Stimulated activated CD4-positive, alpha-beta T cell treated with anti-CD3 and anti-CD28 coated beads, Interleukin-15, amount 100 ng/mL, for 48 hours (primary cell): ENCODE measurements at regions not wholly inside any gene's neighbourhood (a gene's known extent, or its start where the extent isn't known, plus 50 kb on each side); places are given as distances from the start of the nearest gene placed in this dataset.

ENCODE experiments used
- DNase-seq, 2 donors: peaks; one replicate each; pipeline ENCODE4 v3.0.0-alpha.2; 2020; ENCODE audit warnings: low read depth in 2 of 2

GRCh38 chr15:91723959-91724358 is 129.5 kb upstream of the SLCO3A1 start:
- DNase-seq = no peak

DNA sequence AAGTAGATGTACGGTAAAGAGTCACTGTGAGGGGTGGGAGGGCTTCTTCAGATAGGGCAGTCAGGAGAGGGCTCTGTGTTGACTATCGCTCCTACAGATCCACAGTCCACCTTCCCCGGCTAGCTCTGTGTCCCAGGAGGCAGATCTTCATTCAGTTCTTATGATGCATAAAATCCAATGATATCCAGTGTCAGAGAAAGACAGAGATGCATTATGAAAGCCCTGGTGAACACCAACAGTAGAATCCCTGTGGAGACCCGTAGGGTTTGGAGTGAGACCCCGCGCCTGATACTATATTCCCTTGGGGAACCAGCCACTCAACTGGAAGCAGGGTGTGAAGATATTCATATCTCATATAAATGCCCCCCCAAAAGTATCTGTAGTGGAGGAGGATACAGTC is 119.8 kb upstream of the SLCO3A1 start:
- DNase-seq = no peak

GRCh38 chr15:91737151-91737818 is 116.2 kb upstream of the SLCO3A1 start:
- DNase-seq = no peak

DNA sequence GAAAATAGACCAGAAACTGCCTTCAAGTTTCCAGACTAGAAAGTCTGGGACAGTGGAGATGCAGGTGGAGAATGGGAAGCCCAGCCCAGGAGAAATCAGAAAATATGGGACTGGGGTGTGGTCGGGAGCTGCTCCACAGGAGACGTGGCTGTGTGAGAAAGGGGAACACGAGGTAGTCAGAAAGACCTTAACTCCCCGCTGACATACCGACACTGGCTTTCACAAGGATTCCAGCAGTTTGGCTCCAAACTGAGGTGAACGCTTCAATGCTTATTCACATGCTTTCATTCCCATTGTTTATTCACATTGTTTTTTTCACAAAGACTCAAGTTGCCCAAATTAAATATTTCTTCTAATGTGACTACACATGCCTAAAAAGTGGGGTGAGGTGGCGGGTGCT is 111.5 kb upstream of the SLCO3A1 start:
- DNase-seq = no peak

DNA sequence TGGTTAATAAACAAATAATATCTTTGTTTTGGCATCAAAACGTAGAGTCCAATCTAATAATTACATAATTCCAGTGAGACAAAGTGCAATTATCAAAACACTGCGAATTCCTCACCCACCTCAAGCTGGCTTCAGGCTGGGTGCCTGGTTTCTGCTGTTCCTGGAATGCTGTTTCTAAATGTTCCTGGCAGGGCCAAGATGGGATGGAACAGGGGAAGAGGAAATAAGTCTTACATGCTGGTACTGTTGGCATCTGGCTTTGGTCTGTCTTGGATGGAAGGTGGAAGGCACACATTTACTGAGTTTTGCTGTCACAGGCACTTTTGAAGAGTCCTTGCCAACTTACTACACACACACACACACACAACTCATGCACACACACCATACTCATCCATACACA is 101.9 kb upstream of the SLCO3A1 start:
- DNase-seq = no peak

DNA sequence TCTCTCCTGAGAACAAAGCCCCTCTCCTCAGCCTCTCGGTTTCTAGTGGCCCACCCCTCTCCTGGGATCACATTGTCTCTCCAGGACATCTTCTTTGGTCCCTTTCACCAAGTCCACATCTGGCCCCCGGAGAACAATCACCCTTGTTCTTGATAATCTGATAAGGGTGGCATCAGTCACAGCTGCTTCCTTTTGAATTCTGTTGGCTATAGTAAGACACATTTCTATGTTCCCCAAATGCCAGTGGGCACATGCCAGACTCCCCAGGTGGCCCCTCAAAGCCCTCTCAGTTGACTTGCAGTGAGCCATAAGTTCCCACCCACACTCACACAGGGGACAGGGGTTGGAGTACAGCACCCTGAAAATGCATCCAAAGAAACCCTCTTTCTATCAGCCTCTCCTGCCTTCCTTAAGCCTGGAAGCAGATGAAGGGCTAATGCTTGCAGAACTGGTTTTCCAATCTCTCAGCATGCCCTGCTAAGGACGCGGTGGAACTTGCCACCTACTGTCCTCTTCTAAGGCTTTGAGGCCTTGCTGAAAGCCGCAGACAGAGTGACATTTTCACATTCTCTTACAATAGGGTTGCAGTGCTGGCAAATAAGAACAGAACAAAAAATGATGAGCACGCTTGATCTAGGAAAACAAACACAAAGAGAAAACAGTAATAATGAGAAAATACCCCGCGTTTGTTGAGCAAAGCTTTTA is 101.3 kb upstream of the SLCO3A1 start:
- DNase-seq = no peak

DNA sequence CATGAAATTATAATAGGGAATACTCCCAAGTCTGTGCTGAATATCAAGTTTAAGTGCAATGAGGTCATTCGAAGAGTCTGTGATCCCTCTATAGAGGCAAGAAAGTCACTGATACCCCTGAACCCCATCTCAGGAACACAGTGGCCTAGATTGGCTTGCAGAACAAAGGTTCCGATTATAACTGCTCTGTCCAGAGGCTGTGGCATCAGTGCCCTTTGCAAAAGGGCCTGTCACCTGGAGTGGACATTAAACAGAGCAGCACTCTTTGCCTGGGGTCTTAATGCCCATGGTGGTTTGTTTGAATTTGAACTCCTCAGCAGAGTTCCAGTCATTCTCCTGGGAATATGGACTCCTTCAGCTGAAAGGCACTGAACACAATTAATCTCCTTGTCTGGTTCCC is 93.9 kb upstream of the SLCO3A1 start:
- no peak for DNase-seq

DNA sequence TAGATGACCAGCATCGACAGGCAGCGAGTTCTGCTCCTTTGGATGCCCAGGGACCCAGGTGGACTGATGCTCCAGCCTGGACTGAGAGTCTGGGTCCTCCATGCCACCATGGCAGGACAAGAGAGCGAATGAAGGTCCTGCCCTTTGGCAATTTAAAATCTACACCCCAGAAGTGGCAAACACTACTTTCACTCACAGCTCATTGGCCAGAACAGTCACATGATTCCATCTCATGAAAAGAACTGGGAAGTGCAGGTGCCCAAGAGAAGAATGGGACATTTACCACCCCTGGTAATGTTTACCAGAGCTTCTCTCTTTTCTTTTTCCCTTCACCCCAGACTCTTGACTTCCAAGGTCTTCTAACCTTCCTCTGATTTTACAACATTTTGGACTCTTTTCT is 87.8 kb upstream of the SLCO3A1 start:
- no peak for DNase-seq

DNA sequence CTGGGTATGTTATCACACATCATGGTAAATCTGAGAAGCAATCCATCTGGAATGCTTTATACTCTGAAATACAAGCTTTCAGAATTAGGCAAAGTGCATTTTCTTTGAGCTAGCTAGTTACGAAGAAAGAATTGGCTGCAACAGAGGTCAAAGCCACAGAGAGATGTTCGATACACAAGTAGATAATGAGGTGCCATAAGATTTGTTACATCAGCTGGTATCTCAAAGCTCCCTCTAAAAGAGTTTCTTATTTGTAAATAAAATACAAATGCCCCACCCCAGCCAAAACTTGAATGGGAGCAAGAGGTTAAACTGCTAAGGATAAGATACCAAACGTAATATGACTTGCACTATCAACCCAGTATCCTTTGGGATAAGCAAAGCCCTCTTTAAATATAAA is 84.0 kb upstream of the SLCO3A1 start:
- no peak for DNase-seq

- no peak for DNase-seq
Measured at GRCh38 chr15:91769894-91770293, 83.6 kb upstream of the SLCO3A1 start.

DNA sequence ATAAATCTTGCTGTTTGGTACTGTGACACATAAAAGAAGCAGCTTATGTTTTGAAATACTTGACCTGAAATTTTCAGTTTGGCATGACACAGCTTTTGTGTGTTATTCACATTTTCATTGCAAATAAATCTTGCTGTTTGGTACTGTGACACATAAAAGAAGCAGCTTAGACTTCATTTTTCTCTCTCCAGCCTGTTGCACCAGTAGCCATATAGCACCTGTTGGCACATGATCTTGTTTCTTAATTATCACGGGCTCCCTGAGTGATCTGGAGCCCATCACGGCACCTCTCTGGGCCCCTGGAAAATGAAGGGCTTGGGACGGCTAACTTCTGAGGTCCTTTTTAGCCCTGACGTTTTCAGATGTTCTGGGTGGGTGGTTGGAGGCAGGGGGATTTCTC is 77.4 kb upstream of the SLCO3A1 start:
- no peak for DNase-seq

GRCh38 chr15:91779960-91780359 is 73.5 kb upstream of the SLCO3A1 start:
- DNase-seq = no peak

GRCh38 chr15:91780387-91780786 is 73.1 kb upstream of the SLCO3A1 start:
- no peak for DNase-seq

- no peak for DNase-seq
Measured at GRCh38 chr15:91782221-91782620, 71.3 kb upstream of the SLCO3A1 start.

DNA sequence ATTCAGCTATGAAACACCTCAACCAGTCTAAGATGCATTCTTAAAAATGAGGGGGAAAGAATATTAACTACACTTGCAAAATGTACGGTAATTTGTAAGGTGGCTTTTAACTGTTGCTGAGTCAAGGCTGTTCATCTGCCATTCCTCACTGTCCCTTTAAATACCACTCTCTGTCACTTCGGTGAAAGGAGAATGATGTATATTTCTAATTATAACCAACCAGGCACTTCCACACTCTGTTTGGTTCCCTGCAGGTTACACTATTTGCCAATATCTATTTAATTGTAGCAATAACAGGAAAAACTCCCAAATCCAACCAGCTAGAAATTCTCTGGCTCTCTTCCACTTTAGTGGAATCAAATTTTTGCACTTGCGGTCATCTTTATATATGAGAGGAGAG is 70.5 kb upstream of the SLCO3A1 start:
- no peak for DNase-seq

- no peak for DNase-seq
Measured at GRCh38 chr15:91783451-91783850, 70.1 kb upstream of the SLCO3A1 start.

GRCh38 chr15:91784973-91785709 is 68.4 kb upstream of the SLCO3A1 start:
- DNase-seq = no peak

GRCh38 chr15:91787198-91787597 is 66.3 kb upstream of the SLCO3A1 start:
- no peak for DNase-seq

DNA sequence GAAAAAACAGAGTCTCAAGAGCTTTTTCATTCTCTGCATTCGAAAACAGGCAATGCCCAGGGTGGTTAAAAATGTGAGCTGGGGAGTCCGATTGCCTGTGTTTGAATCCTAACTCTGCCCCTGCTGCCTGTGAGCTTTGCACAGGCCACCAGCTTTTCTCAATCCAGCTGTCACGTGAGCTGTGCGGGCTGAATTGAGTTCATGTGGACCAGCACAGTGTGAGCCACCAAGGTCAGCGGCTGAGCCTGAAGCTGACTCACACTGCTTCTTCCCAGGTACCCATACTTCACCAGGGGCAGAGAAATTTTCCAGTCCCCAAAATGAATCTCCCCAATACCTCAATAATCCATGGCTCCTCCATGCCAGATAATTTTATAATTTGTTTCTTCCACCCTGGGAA is 64.4 kb upstream of the SLCO3A1 start:
- DNase-seq = no peak

DNA sequence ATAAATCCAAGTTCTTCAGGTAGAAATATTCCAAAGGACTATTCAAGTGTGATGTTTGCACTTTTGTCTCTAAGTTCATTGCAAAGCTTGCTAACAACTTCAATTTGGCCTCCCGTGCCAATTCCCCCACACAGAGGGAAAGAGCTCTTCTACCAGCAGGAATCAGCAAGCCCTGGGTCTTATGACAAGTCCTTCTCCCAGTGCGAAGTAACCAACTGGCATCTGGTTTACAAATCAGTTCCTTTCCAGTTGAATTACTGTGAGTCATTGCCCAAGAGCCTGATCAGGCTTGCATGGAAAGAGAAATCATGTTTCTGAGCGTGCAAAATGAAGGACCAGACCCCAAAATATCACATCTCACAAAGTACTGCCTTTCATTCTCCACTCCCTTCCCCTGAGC is 62.7 kb upstream of the SLCO3A1 start:
- no peak for DNase-seq

DNA sequence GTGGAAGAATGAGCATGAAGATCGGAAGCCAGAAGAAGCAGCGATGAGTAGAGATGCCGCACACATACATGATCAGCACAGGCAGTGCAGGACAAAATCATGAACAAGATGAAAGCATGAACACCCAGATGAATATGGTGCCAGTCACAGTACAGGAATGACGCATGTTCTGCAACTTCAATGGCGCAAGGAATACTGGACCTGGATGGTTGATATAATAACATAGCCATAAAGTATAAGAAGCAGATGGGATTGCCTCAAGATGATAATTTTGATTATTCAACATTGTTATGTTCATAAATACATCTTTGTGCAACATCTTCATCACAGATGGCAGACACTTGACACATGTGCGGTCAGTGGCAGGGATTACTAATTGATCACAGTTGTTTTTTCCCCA is 59.7 kb upstream of the SLCO3A1 start:
- DNase-seq = no peak

DNA sequence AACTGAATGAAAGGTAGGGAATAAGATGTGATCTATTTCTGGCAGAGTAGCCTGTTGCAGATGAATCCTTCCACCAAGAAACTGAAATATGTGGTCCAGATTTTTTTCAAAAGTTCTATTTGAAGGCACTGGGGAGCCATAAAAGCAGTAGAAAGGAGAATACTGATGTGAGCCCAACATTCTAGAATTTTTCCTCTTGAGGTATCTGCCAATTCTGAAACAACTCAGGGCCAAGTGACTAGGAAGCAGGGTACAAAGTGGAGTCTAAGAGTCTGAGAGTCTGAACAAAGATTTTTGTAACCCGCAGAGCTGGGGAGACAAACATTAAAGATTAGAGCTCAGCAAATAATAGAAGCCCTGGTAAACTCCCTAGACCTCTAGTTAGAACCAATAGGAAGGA is 58.3 kb upstream of the SLCO3A1 start:
- no peak for DNase-seq
